Loucy (cell line): ENCODE measurements at regions not wholly inside any gene's neighbourhood (a gene's known extent, or its start where the extent isn't known, plus 50 kb on each side); places are given as distances from the start of the nearest gene placed in this dataset.

Experiments
- CTCF ChIP-seq: fragments of 200-600 bp; sonication (generic); conservative IDR thresholded peaks from 2 replicates; pipeline ENCODE4 v1.5.1; 2014; ENCODE audit warnings: mild to moderate bottlenecking, antibody characterized with exemption, low read length
- EZH2phosphoT487 ChIP-seq: fragments of 200-600 bp; IDR thresholded peaks from 2 replicates; pipeline ENCODE4 v1.6.1; 2018; ENCODE audit warnings: antibody characterized with exemption, mild to moderate bottlenecking, moderate library complexity, borderline replicate concordance

- TF ChIP-seq CTCF (no peak), EZH2phosphoT487 (no peak)
Observed at GRCh38 chr17:16877099-16877498, 94.8 kb downstream of the TNFRSF13B start.
